Left kidney (tissue), 1 donor: ENCODE measurements at regions not wholly inside any gene's neighbourhood (a gene's known extent, or its start where the extent isn't known, plus 50 kb on each side); places are given as distances from the start of the nearest gene placed in this dataset.
"Not testable (repeated sequence)": the region's sequence is repeated elsewhere in the genome, so short reads cannot be mapped to it uniquely, and the experiment has no call there.

Source experiments
- DNase-seq: peaks from one replicate; pipeline ENCODE4 v3.0.0-alpha.2; 2013

DNA sequence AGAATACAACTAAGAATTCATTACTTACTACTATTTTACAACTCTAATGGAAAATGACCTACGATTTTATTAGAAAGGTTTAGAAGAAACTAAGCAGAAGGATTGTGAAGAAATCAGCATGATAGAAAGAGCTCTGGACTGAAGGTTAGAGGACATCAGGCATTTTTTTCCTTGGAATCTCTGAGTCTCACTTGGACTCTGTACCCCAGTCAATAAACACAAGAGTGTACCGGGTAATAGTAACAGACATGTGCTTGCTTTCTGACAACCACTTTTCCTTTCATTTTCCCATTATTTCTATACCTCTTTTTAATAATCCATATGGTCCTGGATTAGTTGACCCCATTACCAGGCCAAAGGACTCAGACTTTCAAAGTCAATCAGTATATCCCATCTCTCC, 1240.9 kb upstream of the LRRTM3 start:
- no peak for DNase-seq

GRCh38 chr10:65701168-65701776, 1224.6 kb upstream of the LRRTM3 start:
- DNase-seq, result no peak

GRCh38 chr10:65708057-65708456, 1217.8 kb upstream of the LRRTM3 start:
- no peak for DNase-seq

DNA sequence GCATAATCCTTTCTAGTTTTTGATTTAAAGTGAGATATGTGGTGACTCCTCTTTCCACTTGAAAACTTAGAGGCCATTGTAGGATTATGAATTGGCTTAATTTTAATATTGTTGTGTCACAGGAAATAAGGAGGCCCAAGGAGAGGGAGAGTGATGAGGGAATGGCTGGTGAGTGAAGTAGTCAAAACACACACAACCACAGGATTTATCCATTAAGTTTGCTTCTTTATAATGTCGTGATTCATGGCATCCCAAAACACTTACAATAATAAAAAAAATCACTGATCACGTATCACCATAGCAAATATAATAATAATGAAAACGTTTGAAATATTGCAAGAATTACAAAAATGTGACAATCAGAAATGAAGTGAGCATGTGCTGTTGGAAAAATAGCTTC, 1215.5 kb upstream of the LRRTM3 start:
- no peak for DNase-seq

GRCh38 chr10:65719790-65720189, 1206.0 kb upstream of the LRRTM3 start:
- no peak for DNase-seq

GRCh38 chr10:65720901-65721300, 1204.9 kb upstream of the LRRTM3 start:
- no peak for DNase-seq

- no peak for DNase-seq
These were observed 1202.3 kb upstream of the LRRTM3 start for GRCh38 chr10:65723525-65723924.

DNA sequence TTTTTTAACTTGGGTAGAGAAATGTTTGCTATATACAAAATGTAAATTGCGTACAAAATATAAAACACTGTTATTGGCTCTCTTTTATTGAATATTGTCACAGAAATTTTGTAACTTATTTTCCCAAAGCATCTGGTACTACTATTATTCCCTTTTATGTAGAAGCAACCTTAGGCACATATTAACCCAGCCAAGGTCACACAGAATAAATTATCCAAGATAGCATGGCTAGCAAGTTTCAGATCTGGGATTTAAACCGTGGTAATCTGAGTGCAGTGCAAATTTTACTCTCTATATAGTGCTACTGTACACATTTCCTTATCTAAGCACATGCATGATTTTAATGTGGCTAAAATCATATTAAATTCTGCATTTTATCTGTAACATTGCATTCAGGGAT, 1190.5 kb upstream of the LRRTM3 start:
- no peak for DNase-seq

DNA sequence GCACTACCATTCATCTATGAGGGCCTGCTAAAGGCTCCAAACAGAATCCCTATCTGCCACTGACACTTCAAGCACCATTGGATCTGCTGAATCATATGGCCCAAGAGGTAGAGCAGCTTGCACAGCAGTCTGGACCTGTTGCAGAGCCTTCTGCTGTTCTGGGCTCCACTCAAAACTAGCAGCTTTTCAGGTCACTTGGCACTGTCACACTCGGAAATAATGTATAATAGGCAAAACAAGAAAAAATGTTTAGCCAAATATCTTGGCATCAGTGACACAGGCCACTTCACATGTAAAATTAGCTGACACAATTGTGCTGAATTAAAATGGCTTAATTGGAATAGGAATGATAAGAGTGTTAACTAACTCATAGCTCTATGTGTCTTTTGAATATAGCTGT, 1182.9 kb upstream of the LRRTM3 start:
- DNase-seq, result no peak

DNA sequence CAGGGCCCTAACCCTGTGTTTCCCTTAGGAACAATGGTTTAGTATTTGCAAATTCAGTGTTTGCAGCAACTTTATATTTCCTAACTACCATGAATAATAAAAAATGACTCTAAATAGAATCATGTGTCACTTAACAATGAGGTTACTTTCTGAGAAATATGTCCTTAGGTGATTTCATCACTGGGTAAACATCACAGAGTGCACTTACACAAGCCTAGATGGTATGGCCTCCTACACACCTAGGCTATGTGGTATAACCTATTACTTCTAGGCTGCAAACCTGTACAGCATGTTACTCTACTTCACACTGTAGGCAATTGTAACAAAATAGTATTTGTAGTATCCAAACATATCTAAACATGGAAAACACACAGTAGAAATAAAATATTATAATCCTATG, 1174.6 kb upstream of the LRRTM3 start:
- no peak for DNase-seq

DNA sequence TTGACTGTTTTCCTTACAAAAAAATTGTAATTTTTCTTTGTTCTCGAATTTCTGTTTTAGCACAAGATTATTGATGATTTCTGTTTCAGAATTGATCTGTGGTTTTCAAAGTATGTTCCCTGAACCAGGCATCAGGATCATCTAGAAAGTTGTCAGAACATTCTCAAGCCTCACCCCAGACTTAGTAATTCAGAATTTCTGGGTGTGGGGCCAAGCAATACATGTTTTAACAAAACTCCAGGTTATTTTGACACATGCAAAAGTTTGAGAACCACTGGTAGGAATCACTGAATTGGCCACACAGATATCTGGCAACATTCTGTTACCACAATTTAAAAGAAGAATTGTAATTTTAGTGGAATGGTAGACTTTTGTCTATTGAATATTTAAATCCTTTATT, 1173.9 kb upstream of the LRRTM3 start:
- DNase-seq, result no peak

DNA sequence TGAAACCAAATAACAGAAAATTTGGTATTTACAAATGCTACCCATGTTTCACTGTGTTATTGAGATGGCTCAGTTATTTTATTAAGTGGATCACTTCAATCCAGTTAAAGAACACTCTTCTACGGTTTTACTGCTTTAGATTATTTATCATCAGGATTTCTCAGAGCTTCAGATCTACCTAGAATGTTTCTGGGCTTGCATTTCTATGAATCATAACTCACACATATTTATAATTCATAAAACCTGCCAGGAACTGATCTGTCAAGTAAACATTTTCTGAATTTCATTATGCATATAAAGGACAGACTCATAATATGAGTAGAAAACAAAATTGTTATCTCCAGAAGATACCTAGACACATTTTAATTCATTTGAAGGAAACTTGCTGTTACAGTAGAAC, 1172.3 kb upstream of the LRRTM3 start:
- DNase-seq, result no peak

DNA sequence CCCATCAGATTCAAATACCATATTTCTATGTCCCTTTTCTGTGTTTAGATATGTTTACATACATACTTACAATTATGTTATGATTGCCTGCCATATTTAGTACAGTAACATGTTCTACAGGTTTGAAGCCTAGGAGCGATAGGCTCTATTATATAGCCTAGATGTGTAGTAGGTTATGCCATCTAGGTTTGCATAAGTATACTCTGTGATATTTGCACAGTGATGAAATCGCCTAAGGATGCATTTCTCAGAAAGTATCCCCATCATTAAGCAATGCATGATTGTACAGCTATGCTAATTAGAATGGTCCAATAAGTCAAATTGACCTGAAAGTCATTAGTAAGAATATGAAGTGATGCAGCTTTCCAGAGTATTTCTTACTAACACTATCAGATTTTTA, 1171.7 kb upstream of the LRRTM3 start:
- no peak for DNase-seq

DNA sequence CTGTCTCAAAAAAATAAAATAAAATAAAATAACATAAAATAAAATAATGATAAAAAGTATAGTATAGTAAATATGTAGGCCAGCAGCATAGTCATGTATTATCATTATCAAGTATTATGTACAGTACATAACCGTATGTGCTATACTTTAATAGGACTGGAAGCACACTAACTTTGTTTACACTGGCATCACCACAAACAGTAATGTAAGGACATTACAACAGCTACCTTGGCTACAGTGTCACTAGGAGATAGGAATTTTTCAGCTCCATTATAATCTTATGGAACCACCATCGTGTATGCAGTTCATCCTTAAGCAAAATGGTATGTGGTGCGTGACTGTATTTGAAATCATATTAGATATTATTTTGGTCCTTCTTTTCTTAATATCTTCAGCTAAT, 1163.5 kb upstream of the LRRTM3 start:
- DNase-seq, result no peak

DNA sequence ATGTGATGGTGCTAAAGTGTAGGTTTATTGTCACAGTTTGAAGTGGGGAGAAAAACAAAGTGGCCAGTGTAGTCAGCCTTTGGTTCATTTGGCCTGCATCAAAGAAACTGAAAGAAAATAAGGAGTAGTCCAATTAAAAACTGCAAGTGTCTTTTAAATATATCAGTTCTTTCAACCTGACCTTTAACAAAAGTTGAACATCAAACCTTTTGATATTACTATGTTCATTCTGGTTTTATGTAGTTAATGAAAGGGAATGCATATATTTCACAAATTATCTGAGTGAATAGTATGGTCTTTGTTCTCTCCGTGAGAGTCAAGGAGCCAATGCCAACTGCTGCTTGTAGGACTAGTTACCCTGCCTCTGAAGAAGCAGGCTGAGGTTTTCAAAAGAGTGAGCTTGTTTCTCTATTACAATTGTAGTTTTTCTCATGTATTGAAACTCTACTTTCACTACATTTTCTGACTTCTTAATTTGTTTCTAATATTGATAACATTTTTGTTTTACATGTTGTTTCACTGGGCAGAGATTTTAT, 1160.8 kb upstream of the LRRTM3 start:
- DNase-seq, result no peak

- DNase-seq, result no peak
These were observed 1156.0 kb upstream of the LRRTM3 start for GRCh38 chr10:65769828-65770227.

GRCh38 chr10:65778753-65779152, 1147.1 kb upstream of the LRRTM3 start:
- DNase-seq, result no peak

DNA sequence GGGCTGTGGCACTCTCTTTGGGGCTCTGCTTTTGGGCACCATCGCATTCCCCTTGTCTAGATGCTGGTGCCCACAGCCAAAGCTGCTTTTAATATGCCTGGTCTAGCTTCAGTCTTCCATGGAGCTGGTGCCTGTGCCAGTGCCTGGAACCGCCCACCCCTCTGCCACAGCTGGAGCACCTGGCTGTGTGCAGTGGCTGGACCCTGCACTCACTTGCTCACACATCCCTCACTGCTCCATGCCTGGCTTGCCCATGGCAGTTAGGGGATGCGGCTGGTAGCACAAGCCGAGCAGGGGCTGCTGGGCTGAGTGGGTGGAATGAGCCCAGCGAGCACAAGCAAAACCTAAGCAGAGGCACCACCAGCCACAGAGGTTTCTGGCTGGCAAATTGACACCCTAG, 1145.9 kb upstream of the LRRTM3 start:
- DNase-seq, result no peak

DNA sequence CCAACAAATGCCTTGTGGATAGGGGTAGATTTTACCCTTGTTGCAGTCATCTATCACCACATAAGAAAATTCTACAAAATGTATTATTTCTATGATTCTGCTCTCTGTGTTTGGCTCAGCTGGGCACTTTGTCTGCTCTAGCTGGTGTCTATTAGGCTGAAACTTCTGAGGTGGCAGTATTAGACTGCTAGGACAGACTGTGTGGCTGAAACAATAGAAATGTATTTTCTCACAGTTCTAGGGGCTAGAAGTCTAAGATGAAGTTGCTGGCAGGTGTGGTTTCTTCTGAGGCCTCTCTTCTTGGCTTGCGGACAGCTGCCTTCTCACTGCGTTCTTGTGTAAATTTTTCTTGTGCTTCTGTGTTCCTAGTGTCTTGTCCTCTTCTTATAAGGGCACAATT, 1139.6 kb upstream of the LRRTM3 start:
- no peak for DNase-seq

DNA sequence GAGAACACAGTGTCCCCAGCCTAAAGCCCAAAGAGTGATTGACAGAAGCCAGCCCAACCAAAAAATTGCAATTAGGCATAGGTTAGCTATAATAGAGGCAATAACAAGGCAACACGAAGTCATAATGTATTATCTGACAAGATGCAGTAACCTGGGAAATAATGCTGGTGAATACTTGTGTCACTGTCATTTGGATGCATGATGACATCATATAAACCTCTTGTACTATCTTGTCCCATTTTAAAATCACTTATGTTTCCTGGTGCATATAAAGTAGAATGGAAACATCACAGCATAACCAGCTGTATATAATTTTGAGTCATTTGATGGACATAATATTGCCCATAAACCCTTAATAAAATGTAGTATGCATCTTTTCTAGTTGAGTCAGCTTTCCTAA, 1138.3 kb upstream of the LRRTM3 start:
- DNase-seq, result no peak

DNA sequence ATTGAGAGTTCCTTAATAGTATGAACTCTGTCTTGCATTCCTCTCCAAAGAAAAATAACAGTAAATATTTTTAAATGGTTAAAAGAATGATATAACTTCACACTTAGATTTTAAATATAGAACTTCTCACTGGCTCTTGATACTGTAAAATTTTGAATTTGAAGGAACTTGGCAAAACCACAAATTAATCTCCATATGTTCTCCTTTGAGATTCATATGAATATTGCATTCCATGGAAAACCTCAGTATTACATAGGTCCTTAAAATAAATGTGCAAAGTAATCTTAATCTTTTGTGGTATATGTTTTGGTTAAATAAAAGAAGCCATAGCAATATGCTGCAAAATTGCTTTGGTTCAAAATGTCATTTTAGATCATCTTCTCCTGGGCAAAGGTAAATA, 1137.6 kb upstream of the LRRTM3 start:
- no peak for DNase-seq

GRCh38 chr10:65791979-65792378, 1133.9 kb upstream of the LRRTM3 start:
- DNase-seq, result no peak

- no peak for DNase-seq
These were observed 1132.0 kb upstream of the LRRTM3 start for GRCh38 chr10:65793738-65794425.

DNA sequence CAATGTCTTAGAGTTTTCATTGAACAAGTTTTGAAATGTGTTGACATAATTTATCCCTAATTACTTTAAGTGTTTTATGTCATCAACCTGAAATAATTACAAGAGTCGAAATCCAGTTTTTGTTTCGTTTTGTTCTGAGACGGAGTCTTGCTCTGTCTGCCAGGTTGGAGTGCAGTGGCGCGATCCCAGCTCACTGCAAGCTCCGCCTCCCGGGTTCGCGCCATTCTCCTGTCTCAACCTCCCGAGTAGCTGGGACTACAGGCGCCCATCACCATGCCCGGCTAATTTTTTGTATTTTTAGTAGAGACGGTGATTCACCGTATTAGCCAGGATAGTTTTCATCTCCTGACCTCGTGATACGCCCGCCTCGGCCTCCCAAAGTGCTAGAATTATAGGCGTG, 1131.0 kb upstream of the LRRTM3 start:
- not testable (repeated sequence) for DNase-seq
